ENCODE measurements at regions not wholly inside any gene's neighbourhood (a gene's known extent, or its start where the extent isn't known, plus 50 kb on each side); places are given as distances from the start of the nearest gene placed in this dataset.

GRCh38 chr18:39699340-39699964 is 2133.9 kb upstream of the CELF4 start:
- TF ChIP-seq CTCF (conservative IDR thresholded peaks at IDR 0.05; ENCODE audit: low read depth, low read length), result no peak
- no peak overlapping the region for H3K4me2 ChIP-seq
- no peaks in the 10 kb centered on the region for H3K4me1 ChIP-seq (ENCODE audit: low read depth, poor library complexity, severe bottlenecking)
- H3K27me3 ChIP-seq (ENCODE audit: insufficient read depth, low read depth), result no peaks in the 10 kb centered on the region
- no peaks in the 10 kb centered on the region for H3K36me3 ChIP-seq (ENCODE audit: insufficient read depth)
- no peak overlapping the region for H3K9ac ChIP-seq
- H3K4me3 ChIP-seq (IDR thresholded peaks at IDR 0.05; ENCODE audit: insufficient read depth, low read depth, low read length), result no peak overlapping the region
- H3K27ac ChIP-seq, result no peak overlapping the region
- H2AFZ ChIP-seq (ENCODE audit: low read depth), result no peak overlapping the region
- H3K79me2 ChIP-seq (ENCODE audit: insufficient read depth, low read depth), result no peaks in the 10 kb centered on the region
- no peaks in the 10 kb centered on the region for H4K20me1 ChIP-seq (ENCODE audit: insufficient read depth)

- Histone ChIP-seq H3K9ac (no peak overlapping the region), H3K36me3 (ENCODE audit: insufficient read depth) (no peaks in the 10 kb centered on the region), H3K27me3 (ENCODE audit: insufficient read depth, low read depth) (no peaks in the 10 kb centered on the region), H3K27ac (no peak overlapping the region), H2AFZ (ENCODE audit: low read depth) (no peak overlapping the region), H3K79me2 (ENCODE audit: insufficient read depth, low read depth) (no peaks in the 10 kb centered on the region), H3K4me1 (ENCODE audit: low read depth, poor library complexity, severe bottlenecking) (no peaks in the 10 kb centered on the region), H4K20me1 (ENCODE audit: insufficient read depth) (no peaks in the 10 kb centered on the region), H3K4me2 (no peak overlapping the region), H3K4me3 (IDR thresholded peaks at IDR 0.05; ENCODE audit: insufficient read depth, low read depth, low read length) (no peak overlapping the region)
- no peak for TF ChIP-seq CTCF (conservative IDR thresholded peaks at IDR 0.05; ENCODE audit: low read depth, low read length)
Measured at GRCh38 chr18:39698436-39698835, 2132.8 kb upstream of the CELF4 start.

GRCh38 chr18:39693359-39693758 is 2127.8 kb upstream of the CELF4 start:
- H3K36me3 ChIP-seq (ENCODE audit: insufficient read depth), result no peaks in the 10 kb centered on the region
- no peak for TF ChIP-seq CTCF (conservative IDR thresholded peaks at IDR 0.05; ENCODE audit: low read depth, low read length)
- no peaks in the 10 kb centered on the region for H3K79me2 ChIP-seq (ENCODE audit: insufficient read depth, low read depth)
- H3K4me2 ChIP-seq, result no peak overlapping the region
- no peak overlapping the region for H2AFZ ChIP-seq (ENCODE audit: low read depth)
- no peak overlapping the region for H3K27ac ChIP-seq
- H3K27me3 ChIP-seq (ENCODE audit: insufficient read depth, low read depth), result no peaks in the 10 kb centered on the region
- no peak overlapping the region for H3K4me3 ChIP-seq (IDR thresholded peaks at IDR 0.05; ENCODE audit: insufficient read depth, low read depth, low read length)
- no peaks in the 10 kb centered on the region for H3K4me1 ChIP-seq (ENCODE audit: low read depth, poor library complexity, severe bottlenecking)
- H4K20me1 ChIP-seq (ENCODE audit: insufficient read depth), result no peaks in the 10 kb centered on the region
- no peak overlapping the region for H3K9ac ChIP-seq

GRCh38 chr18:39692367-39693015 is 2126.9 kb upstream of the CELF4 start:
- Histone ChIP-seq H3K4me2 (no peak overlapping the region), H3K36me3 (ENCODE audit: insufficient read depth) (no peaks in the 10 kb centered on the region), H2AFZ (ENCODE audit: low read depth) (no peak overlapping the region), H3K4me1 (ENCODE audit: low read depth, poor library complexity, severe bottlenecking) (no peaks in the 10 kb centered on the region), H3K9ac (no peak overlapping the region), H3K4me3 (IDR thresholded peaks at IDR 0.05; ENCODE audit: insufficient read depth, low read depth, low read length) (no peak overlapping the region), H3K27ac (no peak overlapping the region), H4K20me1 (ENCODE audit: insufficient read depth) (no peaks in the 10 kb centered on the region), H3K79me2 (ENCODE audit: insufficient read depth, low read depth) (no peaks in the 10 kb centered on the region), H3K27me3 (ENCODE audit: insufficient read depth, low read depth) (no peaks in the 10 kb centered on the region)
- no peak for TF ChIP-seq CTCF (conservative IDR thresholded peaks at IDR 0.05; ENCODE audit: low read depth, low read length)
